ENCODE measurements at regions not wholly inside any gene's neighbourhood (a gene's known extent, or its start where the extent isn't known, plus 50 kb on each side); places are given as distances from the start of the nearest gene placed in this dataset.

GRCh38 chrX:42460706-42461105 lies 317.3 kb downstream of the PPP1R2C start:
- TF ChIP-seq CTCF (IDR thresholded peaks at IDR 0.05), result no peak
- TF ChIP-seq POLR2A (IDR thresholded peaks at IDR 0.05), result no peak
- no peak for TF ChIP-seq POLR2AphosphoS5 (IDR thresholded peaks at IDR 0.05; ENCODE audit: insufficient read depth in 1 of 2, low read depth in 1 of 2)

Measured in vagina (tissue), 2 donors.